Stimulated activated CD8-positive, alpha-beta memory T cell treated with anti-CD3 and anti-CD28 coated beads, Interleukin-2, amount 100 ng/mL, for 1 hour (primary cell): ENCODE measurements at regions not wholly inside any gene's neighbourhood (a gene's known extent, or its start where the extent isn't known, plus 50 kb on each side); places are given as distances from the start of the nearest gene placed in this dataset.
"Not testable (repeated sequence)": the region's sequence is repeated elsewhere in the genome, so short reads cannot be mapped to it uniquely, and the experiment has no call there.

Experiments
- DNase-seq, 2 donors: peaks; one replicate each; pipeline ENCODE4 v3.0.0-alpha.2; 2020; ENCODE audit warnings: low read depth in 2 of 2

DNA sequence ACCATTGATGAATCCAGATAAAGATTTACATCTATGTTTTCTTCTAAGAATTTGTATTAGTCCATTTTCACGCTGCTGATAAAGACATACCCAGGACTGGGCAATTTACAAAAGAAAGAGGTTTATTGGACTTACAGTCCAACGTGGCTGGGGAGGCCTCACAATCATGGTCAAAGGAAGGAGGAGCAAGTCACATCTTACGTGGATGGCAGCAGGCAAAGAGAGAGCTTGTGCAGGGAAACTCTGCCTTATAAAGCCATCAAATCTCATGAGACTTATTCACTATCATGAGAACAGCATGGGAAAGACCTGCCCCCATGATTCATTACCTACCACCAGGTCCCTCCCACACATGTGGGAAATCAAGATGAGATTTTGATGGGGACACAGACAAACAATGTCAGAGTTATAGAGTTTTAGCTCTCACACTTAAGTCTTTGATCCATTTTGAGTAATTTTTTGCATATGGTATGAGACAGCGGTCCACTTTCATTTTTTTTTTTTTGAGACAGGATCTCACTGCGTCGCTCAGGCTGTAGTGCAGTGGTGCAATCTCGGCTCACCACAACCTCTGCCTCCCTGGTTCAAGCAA lies 53.5 kb upstream of the JADE2 start:
- DNase-seq = not testable (repeated sequence)

DNA sequence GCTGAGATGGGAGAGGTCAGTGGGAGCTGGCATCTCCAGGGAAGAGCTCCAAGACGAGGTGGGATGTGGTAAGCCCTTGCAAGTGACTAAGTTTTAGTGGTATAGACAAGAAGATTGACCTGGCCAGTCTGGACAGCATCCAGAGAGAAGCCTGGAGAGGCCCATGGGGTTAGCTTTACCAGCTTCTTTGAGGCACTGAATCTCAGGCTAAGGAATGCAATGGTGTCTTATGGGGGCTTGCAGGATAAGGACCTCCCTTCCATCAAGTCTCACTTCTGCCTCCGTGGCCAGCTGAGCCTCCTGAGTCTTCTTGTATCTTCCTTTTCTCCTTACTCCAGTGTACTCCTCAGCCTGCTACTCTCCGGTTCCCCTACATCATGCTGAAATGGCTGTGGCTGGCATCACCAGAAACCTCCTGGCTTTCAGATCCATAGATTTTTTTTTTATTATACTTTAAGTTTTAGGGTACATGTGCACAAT lies 56.5 kb upstream of the JADE2 start:
- no peak for DNase-seq

DNA sequence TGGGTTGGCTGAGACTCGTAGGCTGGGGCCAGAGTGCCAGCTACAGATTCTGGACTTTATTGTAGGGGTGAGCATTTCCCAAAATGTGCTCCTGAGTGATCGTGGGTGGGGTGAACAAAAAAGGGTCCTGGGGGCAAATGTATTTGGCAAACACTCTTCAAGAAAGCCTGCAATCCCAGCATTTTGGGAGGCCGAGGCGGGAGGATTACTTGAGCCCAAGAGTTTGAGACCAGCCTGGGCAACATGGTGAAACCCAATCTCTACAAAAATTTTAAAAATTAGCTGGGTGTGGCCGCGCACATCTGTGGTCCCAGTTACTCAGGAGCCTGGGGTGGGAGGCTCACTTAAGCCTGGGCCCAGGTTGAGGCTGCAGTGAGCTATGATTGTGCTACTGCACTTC lies 55.5 kb upstream of the CDKN2AIPNL start:
- DNase-seq = no peak

DNA sequence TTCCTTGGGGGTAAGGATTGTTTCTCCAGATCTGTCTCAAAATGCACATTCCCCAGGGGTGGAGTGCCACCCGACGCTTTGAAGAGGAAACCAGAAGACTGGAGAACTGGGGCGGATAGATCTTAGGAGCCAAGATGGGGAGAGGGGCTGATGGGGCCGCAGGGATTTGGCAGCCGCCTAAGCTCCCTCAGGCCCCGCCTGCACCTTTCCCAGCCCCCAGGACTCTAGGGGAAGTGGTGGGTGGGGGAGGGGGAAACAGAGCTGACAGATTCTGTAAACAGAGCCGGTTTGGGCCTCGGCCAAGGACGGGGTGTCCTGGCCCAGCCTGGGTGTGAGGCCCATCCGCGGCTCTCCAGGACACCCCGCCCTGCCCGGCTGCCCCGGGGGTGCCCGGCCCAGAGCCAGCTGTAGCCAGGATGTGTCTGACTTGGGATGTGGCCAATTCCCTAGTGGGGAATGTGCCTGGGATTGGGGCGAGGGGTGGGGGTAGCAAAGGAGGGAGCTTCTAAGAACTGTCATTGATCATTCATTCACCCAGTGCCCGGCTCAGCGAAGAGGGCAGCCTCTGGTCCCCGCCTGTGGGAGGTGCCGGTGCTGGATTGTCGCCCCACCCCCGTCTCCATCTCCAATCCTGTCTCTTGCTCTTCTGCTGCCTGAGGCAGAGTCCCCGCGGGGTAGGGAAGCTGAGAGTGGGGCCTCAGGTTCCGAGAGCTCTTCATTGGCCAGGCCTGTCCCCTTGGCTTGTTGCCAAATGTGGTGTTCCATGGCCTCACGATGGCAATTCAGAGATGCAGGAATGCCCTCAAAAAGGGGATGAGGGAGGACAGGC lies 54.8 kb upstream of the CDKN2AIPNL start:
- no peak for DNase-seq

DNA sequence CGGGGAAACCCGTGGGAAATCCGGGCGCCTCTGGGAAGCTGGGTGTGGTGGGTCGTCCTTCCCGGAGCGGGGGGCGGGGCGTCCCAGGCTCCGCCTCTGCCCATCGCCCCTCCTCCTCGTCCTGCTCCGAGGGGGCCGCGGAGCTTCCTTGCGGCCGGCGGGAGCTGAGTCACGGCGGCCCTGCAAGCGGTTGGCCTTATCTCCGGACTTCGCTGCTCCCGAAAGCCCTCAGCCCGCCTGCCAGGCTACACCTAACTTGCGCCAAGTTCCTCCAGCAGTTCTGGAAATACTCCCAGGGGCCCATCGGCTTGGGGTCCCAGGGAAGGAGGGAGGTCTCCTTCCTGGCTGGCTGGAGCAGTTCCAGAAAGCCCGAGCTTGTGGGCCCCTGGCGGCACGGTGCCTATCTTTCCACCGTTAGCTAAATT lies 54.1 kb upstream of the CDKN2AIPNL start:
- peak; percentile 17 to 19 for DNase-seq

DNA sequence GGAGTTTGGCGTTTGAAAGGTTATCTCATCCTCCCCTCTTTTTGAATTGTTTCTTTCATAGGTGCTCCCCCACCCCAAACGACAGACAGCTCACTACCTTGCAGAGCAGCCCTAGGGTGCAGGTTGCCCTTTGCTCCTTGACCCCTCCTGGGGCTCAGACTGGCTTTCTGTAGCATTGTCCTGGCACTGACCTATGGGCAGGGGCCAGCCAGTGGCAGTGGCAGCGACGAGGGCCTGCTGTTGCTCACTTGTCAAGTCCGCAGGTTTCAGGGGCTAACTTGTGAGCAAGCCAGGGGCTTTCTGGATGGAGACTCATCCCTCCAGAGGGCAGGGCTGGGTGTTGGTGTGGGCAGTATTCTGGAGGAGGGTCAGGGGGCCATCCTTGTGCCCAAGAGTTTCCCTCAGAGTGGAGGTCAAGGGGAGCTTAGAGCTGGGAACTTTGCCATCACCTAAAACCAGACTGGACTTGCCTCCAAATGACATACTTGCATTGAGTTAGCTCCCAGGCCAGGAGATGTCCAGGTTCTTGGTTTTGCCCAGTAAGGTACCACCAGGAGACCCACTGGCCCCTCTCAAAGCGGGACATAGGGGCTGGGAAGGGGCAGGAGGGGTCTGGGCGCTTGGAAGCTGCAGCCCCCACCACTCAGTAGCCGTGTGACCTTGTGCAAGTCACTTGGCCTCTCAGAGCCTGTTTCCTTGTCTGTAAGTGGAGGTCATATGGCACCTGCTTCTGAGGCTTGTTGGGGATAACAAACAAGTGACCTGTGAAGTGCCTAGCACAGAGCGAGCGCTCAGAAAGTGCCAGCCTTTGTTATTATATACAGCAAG lies 53.5 kb upstream of the CDKN2AIPNL start:
- no peak for DNase-seq

DNA sequence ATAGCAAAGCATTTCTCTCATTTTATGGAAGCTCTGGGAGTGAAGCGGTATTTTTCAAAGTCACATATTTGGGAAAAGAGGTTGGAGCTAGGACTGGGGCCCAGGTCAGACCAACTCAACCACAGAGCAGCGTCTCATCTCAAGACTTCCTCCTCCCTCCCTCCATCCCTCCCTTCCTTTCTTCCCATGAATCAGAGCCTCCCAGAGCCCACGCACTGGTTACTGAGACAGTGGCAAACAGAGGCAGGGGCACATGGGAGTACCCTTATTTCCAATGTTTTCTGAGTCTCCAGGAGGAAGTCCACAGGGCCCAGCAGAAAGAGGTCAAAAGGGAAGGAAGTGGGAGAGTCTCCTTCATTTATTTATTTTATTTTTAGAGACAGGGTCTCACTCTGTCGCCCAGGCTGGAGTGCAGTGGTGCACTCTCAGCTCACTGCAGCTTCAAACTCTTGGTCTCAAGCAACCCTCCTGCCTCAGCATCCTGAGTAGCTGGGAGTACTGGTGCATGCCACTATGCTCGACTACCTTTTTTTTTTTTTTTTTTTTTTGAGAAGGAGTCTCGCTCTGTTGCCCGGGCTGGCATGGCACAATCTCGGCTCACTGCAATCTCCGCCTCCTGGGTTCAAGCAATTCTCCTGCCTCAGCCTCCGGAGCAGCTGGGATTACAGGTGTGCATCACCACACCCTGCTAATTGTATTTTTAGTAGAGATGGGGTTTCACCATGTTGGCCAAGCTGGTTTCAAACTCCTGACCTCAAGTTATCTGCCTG lies 52.5 kb upstream of the CDKN2AIPNL start:
- DNase-seq = no peak

DNA sequence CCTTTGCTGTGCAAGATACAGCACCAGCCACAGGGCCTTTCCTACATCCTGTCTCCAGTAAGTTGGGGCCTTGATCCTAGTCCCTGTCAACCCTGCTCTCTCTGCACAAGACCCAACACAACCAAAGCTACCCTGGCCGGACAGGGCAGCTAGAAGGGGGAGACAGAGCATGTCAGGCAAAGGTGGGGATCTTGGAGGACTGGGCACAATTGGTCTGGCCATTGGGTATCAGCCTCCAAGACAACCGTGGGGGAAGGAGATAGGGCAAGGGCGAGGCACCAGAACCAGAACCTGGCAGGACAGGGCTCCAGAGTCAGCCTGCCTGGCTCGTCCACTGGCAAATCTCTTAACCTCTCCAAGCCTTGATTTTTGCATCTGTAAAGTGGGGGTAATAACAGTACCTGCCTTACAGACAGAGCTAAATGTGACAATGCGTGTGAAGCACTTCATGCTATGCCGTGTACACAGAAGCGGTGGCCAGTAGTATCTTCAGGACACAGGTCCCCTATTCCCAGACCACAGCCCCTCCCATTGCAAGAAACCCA lies 51.6 kb upstream of the CDKN2AIPNL start:
- DNase-seq = no peak

DNA sequence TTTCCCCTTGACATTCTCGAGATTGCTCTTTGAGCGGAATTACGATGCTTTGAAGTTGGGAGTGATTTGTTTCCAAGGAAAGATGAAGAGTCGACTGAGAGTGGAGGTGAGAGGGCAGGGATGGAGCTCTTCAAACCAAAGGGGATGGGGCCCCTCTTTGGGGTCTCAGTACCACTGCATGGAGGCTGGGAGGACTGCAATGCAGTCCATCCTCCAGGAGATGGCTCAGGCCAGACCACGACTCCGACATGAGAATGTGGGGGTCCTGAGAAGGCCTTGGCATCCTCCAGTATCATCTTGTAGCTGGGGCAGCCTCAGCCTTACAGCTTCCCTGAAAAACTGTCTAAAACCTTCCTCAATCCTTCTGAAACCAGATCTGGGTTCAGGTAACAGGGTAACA lies 51.1 kb upstream of the CDKN2AIPNL start:
- DNase-seq = no peak

DNA sequence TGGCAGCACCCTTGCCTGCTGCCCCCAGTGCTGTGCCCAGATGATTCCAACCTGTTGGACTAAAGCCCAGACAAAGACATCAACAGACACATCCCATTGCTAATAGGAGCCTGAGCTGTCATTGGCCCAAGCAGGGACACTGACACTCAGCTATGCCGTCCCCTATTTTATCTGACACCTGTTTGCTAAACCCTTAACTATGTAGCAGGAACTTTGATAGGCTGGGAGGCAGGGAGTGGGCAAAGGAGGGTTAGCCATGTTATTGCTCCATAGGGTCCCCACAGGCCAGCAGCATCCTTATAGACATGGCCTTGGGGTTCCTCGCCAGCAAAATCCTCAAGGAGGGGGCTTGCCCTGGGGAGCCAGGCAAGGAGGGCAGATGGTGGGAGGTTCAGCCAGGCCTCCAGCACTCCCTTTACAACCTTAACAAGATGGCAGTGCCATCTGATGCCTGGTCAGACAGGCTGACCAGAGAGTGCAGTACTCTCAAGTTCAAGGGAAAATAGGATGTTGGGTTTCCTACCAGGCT lies 50.4 kb upstream of the CDKN2AIPNL start:
- DNase-seq = no peak
